ENCODE measurements at regions not wholly inside any gene's neighbourhood (a gene's known extent, or its start where the extent isn't known, plus 50 kb on each side); places are given as distances from the start of the nearest gene placed in this dataset.

DNA sequence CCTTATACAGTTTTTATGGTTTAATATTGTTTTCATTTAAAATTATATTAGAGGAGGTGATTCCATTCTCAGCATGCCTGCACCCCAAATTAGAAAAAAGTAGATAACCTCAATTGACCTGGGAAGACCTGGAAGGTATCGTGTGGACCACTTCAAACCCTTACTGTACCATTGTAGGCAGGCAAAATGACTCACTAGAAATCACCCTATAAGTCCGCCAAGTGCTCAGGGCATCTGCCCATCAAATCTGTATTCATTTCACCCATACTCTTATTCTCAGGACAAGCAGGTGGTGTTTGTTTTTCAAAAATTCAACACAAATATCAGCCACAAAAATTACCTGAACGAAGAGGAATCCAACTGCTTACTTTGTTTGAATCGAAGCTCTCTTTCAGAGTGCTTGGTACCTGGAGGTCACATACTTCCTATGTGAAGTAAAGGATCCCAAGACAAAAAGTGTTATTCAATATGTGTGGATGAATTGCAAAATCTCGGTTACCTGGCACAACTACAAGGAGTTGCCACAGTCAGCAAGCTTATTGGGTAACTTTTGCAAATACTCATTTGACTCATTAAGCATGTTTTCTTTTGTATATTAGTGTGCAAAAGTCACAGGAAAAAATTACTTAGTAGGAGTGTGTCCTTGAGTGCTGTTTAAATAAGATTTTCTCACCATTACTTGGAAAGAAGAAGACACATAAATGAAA is 216.2 kb downstream of the ENC1 start:
- Histone ChIP-seq H3K4me1 (ENCODE audit: control insufficient read depth, insufficient read depth, low read length) (no peaks in the 10 kb centered on the region), H3K9me3 (ENCODE audit: control insufficient read depth in 2 of 2, low read length in 2 of 2) (no peaks in the 10 kb centered on the region), H3K4me3 (ENCODE audit: low read length in 2 of 2) (no peak overlapping the region), H3K9ac (ENCODE audit: low read length in 2 of 2) (no peak overlapping the region), H3K27me3 (ENCODE audit: control insufficient read depth in 1 of 2, insufficient read depth in 2 of 2, low read length in 2 of 2) (no peaks in the 10 kb centered on the region), H3K36me3 (ENCODE audit: control insufficient read depth in 2 of 2, insufficient read depth in 2 of 2, low read length in 2 of 2) (no peaks in the 10 kb centered on the region), H3K27ac (ENCODE audit: low read length) (no peak overlapping the region)

DNA sequence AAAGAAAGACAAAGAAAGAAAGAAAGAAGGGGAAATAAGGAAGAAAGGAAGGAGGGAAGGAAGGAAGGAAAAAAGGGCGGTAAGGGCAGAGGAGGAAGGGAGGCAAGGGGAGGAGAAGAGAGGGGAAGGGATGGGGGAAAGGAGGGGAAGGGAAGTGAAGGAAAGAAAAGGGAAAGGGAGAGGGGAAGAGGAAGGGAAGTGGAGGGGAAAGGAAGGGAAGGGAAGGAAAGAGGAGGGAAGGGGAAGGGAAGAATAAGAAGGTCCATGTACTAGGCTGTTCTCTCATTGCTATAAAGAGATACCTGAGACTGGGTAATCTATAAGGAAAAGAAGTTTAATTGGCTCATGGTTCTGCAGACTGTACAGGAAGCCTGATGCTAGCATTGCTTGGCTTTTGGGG is 217.1 kb downstream of the ENC1 start:
- Histone ChIP-seq H3K36me3 (ENCODE audit: control insufficient read depth in 2 of 2, insufficient read depth in 2 of 2, low read length in 2 of 2) (no peaks in the 10 kb centered on the region), H3K4me1 (ENCODE audit: control insufficient read depth, insufficient read depth, low read length) (no peaks in the 10 kb centered on the region), H3K27ac (ENCODE audit: low read length) (no peak overlapping the region), H3K4me3 (ENCODE audit: low read length in 2 of 2) (no peak overlapping the region), H3K9me3 (ENCODE audit: control insufficient read depth in 2 of 2, low read length in 2 of 2) (no peaks in the 10 kb centered on the region), H3K27me3 (ENCODE audit: control insufficient read depth in 1 of 2, insufficient read depth in 2 of 2, low read length in 2 of 2) (no peaks in the 10 kb centered on the region), H3K9ac (ENCODE audit: low read length in 2 of 2) (no peak overlapping the region)

DNA sequence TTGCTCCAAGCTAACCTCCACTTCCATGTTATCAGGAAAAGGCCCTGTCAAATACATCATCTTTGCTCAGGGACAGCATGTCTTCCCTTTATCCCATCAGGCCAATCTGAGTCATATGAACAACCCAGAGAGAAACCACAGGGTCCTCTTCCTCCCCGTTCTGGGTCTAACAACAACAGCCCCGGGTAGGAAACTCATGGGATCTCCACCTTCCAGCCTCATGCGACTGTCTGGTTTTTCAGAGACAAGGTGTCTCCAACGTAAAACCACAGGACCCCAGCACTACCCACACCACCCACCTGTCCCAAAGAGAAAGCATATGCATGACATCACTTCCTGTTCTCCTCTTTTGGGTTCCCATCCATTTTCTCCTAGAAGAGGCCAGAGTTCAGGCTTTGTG is 217.9 kb downstream of the ENC1 start:
- no peaks in the 10 kb centered on the region for H3K9me3 ChIP-seq (ENCODE audit: control insufficient read depth in 2 of 2, low read length in 2 of 2)
- H3K27ac ChIP-seq (ENCODE audit: low read length): no peak overlapping the region
- no peak overlapping the region for H3K4me3 ChIP-seq (ENCODE audit: low read length in 2 of 2)
- H3K9ac ChIP-seq (ENCODE audit: low read length in 2 of 2): no peak overlapping the region
- H3K36me3 ChIP-seq (ENCODE audit: control insufficient read depth in 2 of 2, insufficient read depth in 2 of 2, low read length in 2 of 2): no peaks in the 10 kb centered on the region
- no peaks in the 10 kb centered on the region for H3K27me3 ChIP-seq (ENCODE audit: control insufficient read depth in 1 of 2, insufficient read depth in 2 of 2, low read length in 2 of 2)
- H3K4me1 ChIP-seq (ENCODE audit: control insufficient read depth, insufficient read depth, low read length): no peaks in the 10 kb centered on the region

DNA sequence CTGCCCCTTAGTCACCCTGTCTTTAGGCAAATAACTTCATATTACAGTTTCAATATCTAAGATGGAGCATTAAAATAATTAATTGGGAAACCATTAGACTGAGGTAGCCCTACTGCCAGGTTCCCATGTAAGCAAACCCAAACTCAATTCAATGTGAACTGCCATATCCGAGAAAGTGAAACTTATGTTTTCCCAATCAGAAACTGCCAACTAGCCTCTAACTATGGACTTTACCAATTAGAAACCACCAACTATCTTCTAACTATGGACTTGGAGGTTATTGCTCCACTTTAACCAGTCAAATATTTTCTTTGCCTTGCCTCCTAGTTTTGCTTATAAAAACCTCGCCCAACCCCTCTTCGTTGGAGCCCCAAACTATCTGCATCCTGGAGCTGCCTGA is 218.5 kb downstream of the ENC1 start:
- Histone ChIP-seq H3K4me1 (ENCODE audit: control insufficient read depth, insufficient read depth, low read length) (no peaks in the 10 kb centered on the region), H3K4me3 (ENCODE audit: low read length in 2 of 2) (no peak overlapping the region), H3K36me3 (ENCODE audit: control insufficient read depth in 2 of 2, insufficient read depth in 2 of 2, low read length in 2 of 2) (no peaks in the 10 kb centered on the region), H3K9me3 (ENCODE audit: control insufficient read depth in 2 of 2, low read length in 2 of 2) (no peaks in the 10 kb centered on the region), H3K9ac (ENCODE audit: low read length in 2 of 2) (no peak overlapping the region), H3K27ac (ENCODE audit: low read length) (no peak overlapping the region), H3K27me3 (ENCODE audit: control insufficient read depth in 1 of 2, insufficient read depth in 2 of 2, low read length in 2 of 2) (no peaks in the 10 kb centered on the region)

DNA sequence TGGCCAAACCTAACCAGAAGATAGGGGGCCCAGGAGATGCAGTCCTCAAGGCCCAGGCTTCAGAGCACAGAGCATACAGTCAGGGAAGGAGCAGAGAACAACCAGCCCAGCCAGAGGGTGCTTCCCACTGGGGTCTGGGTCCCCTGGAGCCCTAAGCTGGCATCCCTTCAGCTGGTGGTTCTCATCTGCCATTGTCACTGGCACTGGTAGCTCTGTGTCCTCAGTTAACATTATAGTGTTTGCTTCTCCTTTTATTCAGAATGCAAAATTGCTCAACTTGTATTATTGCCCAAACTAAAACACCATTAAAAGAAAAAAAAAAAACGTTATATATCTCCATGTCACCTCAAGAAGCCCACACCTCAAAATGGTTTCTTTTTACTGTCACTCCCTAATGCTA is 219.2 kb downstream of the ENC1 start:
- Histone ChIP-seq H3K27ac (ENCODE audit: low read length) (no peak overlapping the region), H3K27me3 (ENCODE audit: control insufficient read depth in 1 of 2, insufficient read depth in 2 of 2, low read length in 2 of 2) (no peaks in the 10 kb centered on the region), H3K36me3 (ENCODE audit: control insufficient read depth in 2 of 2, insufficient read depth in 2 of 2, low read length in 2 of 2) (no peaks in the 10 kb centered on the region), H3K4me3 (ENCODE audit: low read length in 2 of 2) (no peak overlapping the region), H3K9ac (ENCODE audit: low read length in 2 of 2) (no peak overlapping the region), H3K9me3 (ENCODE audit: control insufficient read depth in 2 of 2, low read length in 2 of 2) (no peaks in the 10 kb centered on the region), H3K4me1 (ENCODE audit: control insufficient read depth, insufficient read depth, low read length) (no peaks in the 10 kb centered on the region)

DNA sequence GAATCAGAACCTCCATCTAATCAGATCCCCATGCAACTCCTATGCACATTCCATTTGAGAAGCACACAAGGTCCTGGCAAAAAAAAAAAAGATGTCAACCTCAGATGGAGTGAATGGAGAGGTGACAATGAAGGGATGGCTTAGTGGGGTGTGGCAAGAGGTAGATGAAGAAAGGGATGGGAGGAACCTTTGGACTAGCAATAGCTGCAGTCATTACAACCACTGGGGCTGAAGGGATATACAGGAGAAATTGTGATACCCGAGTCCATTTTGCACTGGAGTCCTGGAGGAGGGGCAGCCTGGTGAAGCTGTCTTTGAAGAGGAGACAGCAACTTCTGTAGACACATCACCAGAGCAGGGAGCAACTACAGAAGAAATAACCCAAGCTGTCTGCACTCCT is 219.6 kb downstream of the ENC1 start:
- no peaks in the 10 kb centered on the region for H3K4me1 ChIP-seq (ENCODE audit: control insufficient read depth, insufficient read depth, low read length)
- H3K27me3 ChIP-seq (ENCODE audit: control insufficient read depth in 1 of 2, insufficient read depth in 2 of 2, low read length in 2 of 2): no peaks in the 10 kb centered on the region
- H3K9me3 ChIP-seq (ENCODE audit: control insufficient read depth in 2 of 2, low read length in 2 of 2): no peaks in the 10 kb centered on the region
- H3K36me3 ChIP-seq (ENCODE audit: control insufficient read depth in 2 of 2, insufficient read depth in 2 of 2, low read length in 2 of 2): no peaks in the 10 kb centered on the region
- H3K4me3 ChIP-seq (ENCODE audit: low read length in 2 of 2): no peak overlapping the region
- no peak overlapping the region for H3K27ac ChIP-seq (ENCODE audit: low read length)
- no peak overlapping the region for H3K9ac ChIP-seq (ENCODE audit: low read length in 2 of 2)

DNA sequence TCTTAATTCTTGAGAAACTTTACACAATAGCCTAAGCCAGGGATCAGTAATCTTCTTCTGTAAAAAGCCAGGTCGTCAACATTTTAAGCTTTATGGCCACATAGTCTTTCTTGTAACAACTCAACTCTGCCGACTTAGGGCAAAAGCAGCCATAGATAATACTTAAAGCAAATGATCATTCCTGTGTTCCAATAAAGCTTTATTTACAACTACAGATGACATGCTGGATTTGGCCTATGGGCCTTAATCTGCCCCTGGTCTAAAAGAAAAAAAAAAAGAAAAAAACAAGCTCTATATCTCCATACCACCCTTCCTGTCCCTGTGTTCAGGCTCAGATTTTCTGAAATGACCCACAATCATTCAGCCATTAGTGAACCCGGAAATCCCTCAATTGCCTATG is 220.3 kb downstream of the ENC1 start:
- Histone ChIP-seq H3K9ac (ENCODE audit: low read length in 2 of 2) (no peak overlapping the region), H3K9me3 (ENCODE audit: control insufficient read depth in 2 of 2, low read length in 2 of 2) (no peaks in the 10 kb centered on the region), H3K36me3 (ENCODE audit: control insufficient read depth in 2 of 2, insufficient read depth in 2 of 2, low read length in 2 of 2) (no peaks in the 10 kb centered on the region)

DNA sequence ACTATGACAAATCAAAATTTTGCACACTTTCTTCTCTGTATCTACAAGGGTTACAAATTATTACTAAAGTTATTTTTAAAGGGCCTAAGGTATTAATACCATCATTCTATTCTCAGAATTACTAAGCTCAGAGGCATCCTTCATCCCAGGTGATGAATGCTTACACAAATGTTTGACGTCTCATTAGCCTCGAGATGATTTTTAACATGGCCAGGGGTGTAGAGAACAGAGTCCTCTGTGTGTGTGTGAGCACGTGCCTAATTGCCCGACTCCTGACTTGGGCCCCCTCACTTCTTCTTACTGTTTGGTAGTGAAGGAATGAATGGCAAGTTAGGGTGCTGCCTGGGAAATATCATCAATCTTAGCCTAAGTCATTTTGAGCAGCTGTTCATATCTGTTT is 221.1 kb downstream of the ENC1 start:
- no peaks in the 10 kb centered on the region for H3K4me1 ChIP-seq (ENCODE audit: control insufficient read depth, insufficient read depth, low read length)
- no peak overlapping the region for H3K4me3 ChIP-seq (ENCODE audit: low read length in 2 of 2)
- H3K9ac ChIP-seq (ENCODE audit: low read length in 2 of 2): no peak overlapping the region
- H3K36me3 ChIP-seq (ENCODE audit: control insufficient read depth in 2 of 2, insufficient read depth in 2 of 2, low read length in 2 of 2): no peaks in the 10 kb centered on the region
- H3K27me3 ChIP-seq (ENCODE audit: control insufficient read depth in 1 of 2, insufficient read depth in 2 of 2, low read length in 2 of 2): no peaks in the 10 kb centered on the region
- H3K27ac ChIP-seq (ENCODE audit: low read length): no peak overlapping the region
- H3K9me3 ChIP-seq (ENCODE audit: control insufficient read depth in 2 of 2, low read length in 2 of 2): no peaks in the 10 kb centered on the region

More for the DNA sequence above, 220.3 kb downstream of the ENC1 start:
- Histone ChIP-seq H3K4me1 (ENCODE audit: control insufficient read depth, insufficient read depth, low read length) (no peaks in the 10 kb centered on the region), H3K27me3 (ENCODE audit: control insufficient read depth in 1 of 2, insufficient read depth in 2 of 2, low read length in 2 of 2) (no peaks in the 10 kb centered on the region), H3K4me3 (ENCODE audit: low read length in 2 of 2) (no peak overlapping the region), H3K27ac (ENCODE audit: low read length) (no peak overlapping the region)

DNA sequence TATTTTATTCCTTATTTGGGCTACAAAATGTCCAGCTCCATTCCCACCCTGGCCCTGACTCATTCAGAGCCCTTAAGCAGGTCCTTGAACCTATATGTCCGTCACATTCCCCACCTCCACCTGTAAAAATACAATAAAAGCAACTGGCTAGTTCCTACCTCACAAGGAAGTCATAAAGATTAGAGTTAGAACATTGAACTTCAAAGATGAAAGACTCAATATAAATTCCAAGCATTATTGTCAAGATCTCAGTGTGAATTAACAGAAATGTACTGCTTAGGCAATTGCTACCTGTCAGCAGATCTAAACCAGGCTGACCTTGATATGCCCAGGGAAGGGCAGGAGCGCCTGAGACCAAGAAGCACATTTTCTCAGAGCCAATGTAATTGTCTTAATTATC is 221.8 kb downstream of the ENC1 start:
- Histone ChIP-seq H3K4me3 (ENCODE audit: low read length in 2 of 2) (no peak overlapping the region), H3K4me1 (ENCODE audit: control insufficient read depth, insufficient read depth, low read length) (no peaks in the 10 kb centered on the region), H3K36me3 (ENCODE audit: control insufficient read depth in 2 of 2, insufficient read depth in 2 of 2, low read length in 2 of 2) (no peaks in the 10 kb centered on the region), H3K9me3 (ENCODE audit: control insufficient read depth in 2 of 2, low read length in 2 of 2) (no peaks in the 10 kb centered on the region), H3K27me3 (ENCODE audit: control insufficient read depth in 1 of 2, insufficient read depth in 2 of 2, low read length in 2 of 2) (no peaks in the 10 kb centered on the region), H3K27ac (ENCODE audit: low read length) (no peak overlapping the region), H3K9ac (ENCODE audit: low read length in 2 of 2) (no peak overlapping the region)

DNA sequence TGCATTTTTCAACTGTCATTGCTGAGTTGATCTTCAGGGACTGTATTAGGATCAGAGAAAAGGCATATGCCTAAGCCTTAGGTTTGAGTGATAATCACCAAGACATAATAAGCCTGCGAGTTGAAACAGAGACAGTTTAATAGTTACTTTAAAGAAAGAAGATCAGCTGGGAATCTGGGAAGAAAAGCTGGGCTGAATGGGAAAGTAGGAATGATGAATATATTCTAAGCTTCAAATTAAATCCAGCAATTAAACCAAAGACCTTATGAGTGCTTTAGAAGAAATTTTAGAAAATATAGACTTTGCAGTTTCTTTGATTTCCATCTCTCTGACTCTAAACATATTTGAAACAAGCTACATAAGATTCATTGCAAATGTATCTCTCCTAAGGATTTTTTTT is 222.3 kb downstream of the ENC1 start:
- H3K27ac ChIP-seq (ENCODE audit: low read length): no peak overlapping the region

DNA sequence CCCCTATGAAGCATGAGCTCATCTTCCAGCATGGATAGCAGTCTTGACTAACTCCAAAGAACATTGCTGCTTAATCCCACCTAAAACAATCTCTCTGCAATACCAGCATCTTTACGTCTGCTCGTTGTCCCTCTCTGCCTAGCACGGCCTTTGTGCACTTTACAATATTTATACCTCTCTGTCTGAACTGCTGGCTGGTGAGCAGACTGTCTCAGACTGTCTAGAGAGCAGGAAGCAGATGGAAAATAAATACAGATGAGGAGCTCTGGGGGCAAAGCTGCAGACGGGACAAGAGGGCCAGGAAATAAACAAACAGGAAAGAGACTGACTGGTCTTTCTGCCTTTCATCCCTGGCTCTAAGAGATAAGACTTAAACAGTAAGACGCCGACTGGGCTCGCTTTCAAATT is 224.8 kb downstream of the ENC1 start:
- Histone ChIP-seq H3K9me3 (ENCODE audit: control insufficient read depth in 2 of 2, low read length in 2 of 2) (no peaks in the 10 kb centered on the region), H3K9ac (ENCODE audit: low read length in 2 of 2) (no peak overlapping the region), H3K4me3 (ENCODE audit: low read length in 2 of 2) (no peak overlapping the region), H3K27ac (ENCODE audit: low read length) (no peak overlapping the region), H3K27me3 (ENCODE audit: control insufficient read depth in 1 of 2, insufficient read depth in 2 of 2, low read length in 2 of 2) (no peaks in the 10 kb centered on the region), H3K36me3 (ENCODE audit: control insufficient read depth in 2 of 2, insufficient read depth in 2 of 2, low read length in 2 of 2) (no peaks in the 10 kb centered on the region), H3K4me1 (ENCODE audit: control insufficient read depth, insufficient read depth, low read length) (no peaks in the 10 kb centered on the region)

More for the DNA sequence above, 222.3 kb downstream of the ENC1 start:
- Histone ChIP-seq H3K9me3 (ENCODE audit: control insufficient read depth in 2 of 2, low read length in 2 of 2) (no peaks in the 10 kb centered on the region), H3K4me1 (ENCODE audit: control insufficient read depth, insufficient read depth, low read length) (no peaks in the 10 kb centered on the region), H3K36me3 (ENCODE audit: control insufficient read depth in 2 of 2, insufficient read depth in 2 of 2, low read length in 2 of 2) (no peaks in the 10 kb centered on the region), H3K27me3 (ENCODE audit: control insufficient read depth in 1 of 2, insufficient read depth in 2 of 2, low read length in 2 of 2) (no peaks in the 10 kb centered on the region), H3K9ac (ENCODE audit: low read length in 2 of 2) (no peak overlapping the region), H3K4me3 (ENCODE audit: low read length in 2 of 2) (no peak overlapping the region)
